Embryonic facial prominence (tissue), 1 donor: ENCODE measurements at regions not wholly inside any gene's neighbourhood (a gene's known extent, or its start where the extent isn't known, plus 50 kb on each side); places are given as distances from the start of the nearest gene placed in this dataset.
"Not testable (repeated sequence)": the region's sequence is repeated elsewhere in the genome, so short reads cannot be mapped to it uniquely, and the experiment has no call there.

Experiments used
- DNase-seq: peaks from one replicate; pipeline ENCODE4 v3.0.0-alpha.2; 2016; ENCODE audit errors: extremely low spot score

GRCh38 chr2:207216457-207216856, 50.7 kb upstream of the KLF7 start:
- DNase-seq = no peak

- no peak for DNase-seq
Observed at GRCh38 chr2:207217442-207217841, 51.7 kb upstream of the KLF7 start.

GRCh38 chr2:207219081-207219630, 53.4 kb upstream of the KLF7 start:
- no peak for DNase-seq

- DNase-seq = no peak
Observed at GRCh38 chr2:207219676-207220501, 54.1 kb upstream of the KLF7 start.

GRCh38 chr2:207221731-207222130, 56.0 kb upstream of the KLF7 start:
- no peak for DNase-seq

- DNase-seq = no peak
Observed at GRCh38 chr2:207223051-207223450, 57.3 kb upstream of the KLF7 start.

GRCh38 chr2:207224381-207224780, 58.6 kb upstream of the KLF7 start:
- DNase-seq = no peak

- DNase-seq = no peak
Observed at GRCh38 chr2:207224791-207225482, 59.2 kb upstream of the KLF7 start.

GRCh38 chr2:207225773-207226172, 60.0 kb upstream of the KLF7 start:
- DNase-seq = no peak

GRCh38 chr2:207226243-207226642, 60.5 kb upstream of the KLF7 start:
- no peak for DNase-seq

- no peak for DNase-seq
Observed at GRCh38 chr2:207226671-207227061, 60.9 kb upstream of the KLF7 start.

GRCh38 chr2:207227062-207227748, 61.5 kb upstream of the KLF7 start:
- no peak for DNase-seq

- DNase-seq = no peak
Observed at GRCh38 chr2:207227749-207228145, 62.0 kb upstream of the KLF7 start.

- DNase-seq = no peak
Observed at GRCh38 chr2:207228402-207228801, 62.7 kb upstream of the KLF7 start.

- DNase-seq = no peak
Observed at GRCh38 chr2:207229161-207229560, 63.4 kb upstream of the KLF7 start.

- no peak for DNase-seq
Observed at GRCh38 chr2:207230261-207231105, 64.7 kb upstream of the KLF7 start.

GRCh38 chr2:207231106-207231865, 65.5 kb upstream of the KLF7 start:
- no peak for DNase-seq

GRCh38 chr2:207231967-207232366, 66.2 kb upstream of the KLF7 start:
- no peak for DNase-seq

- not testable (repeated sequence) for DNase-seq
Observed at GRCh38 chr2:207233141-207233540, 67.4 kb upstream of the KLF7 start.

- DNase-seq = no peak
Observed at GRCh38 chr2:207233731-207234130, 68.0 kb upstream of the KLF7 start.

- no peak for DNase-seq
Observed at GRCh38 chr2:207235621-207236020, 69.9 kb upstream of the KLF7 start.
